ENCODE measurements at regions not wholly inside any gene's neighbourhood (a gene's known extent, or its start where the extent isn't known, plus 50 kb on each side); places are given as distances from the start of the nearest gene placed in this dataset.

DNA sequence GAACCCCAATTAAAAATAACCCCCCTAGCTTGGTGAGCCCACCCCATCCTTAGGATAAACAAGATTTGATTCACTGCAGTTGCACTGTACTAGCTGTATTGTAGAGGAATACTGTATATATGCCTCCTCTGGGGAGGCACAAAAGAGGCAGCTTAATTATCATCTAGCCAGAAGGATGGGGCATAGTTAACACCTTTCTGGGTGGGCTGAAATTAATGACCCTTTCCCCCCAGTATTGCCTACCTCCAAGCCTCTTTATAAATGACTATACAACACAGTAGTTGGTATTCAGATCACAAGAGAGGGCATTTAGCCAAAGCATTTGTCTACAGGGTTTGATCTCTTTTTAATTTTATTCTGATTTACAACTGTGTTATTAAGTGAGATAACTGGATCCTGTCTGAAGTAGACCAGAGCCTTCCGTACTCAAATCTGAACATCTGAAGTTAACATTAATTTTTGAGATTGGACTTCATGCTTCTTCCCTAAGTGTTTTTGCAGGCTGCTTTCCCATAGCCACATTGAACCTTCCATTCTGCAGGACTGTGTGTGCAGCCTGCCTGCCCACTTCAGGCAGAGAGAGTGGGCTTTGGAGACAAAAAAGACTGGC is 807.0 kb upstream of the ARRDC4 start:
- no peak for TF ChIP-seq FOXK2 (IDR thresholded peaks at IDR 0.05)
- TF ChIP-seq ELF4 (IDR thresholded peaks at IDR 0.05), result no peak
- TF ChIP-seq LEF1 (IDR thresholded peaks at IDR 0.05; ENCODE audit: borderline replicate concordance), result no peak

Measured in HEK293T (cell line).